NCI-H2029 treated with DMSO at 0.1 percent for 48 hours (cell line): ENCODE measurements at regions not wholly inside any gene's neighbourhood (a gene's known extent, or its start where the extent isn't known, plus 50 kb on each side); places are given as distances from the start of the nearest gene placed in this dataset.
"Not testable (repeated sequence)": the region's sequence is repeated elsewhere in the genome, so short reads cannot be mapped to it uniquely, and the experiment has no call there.

Experiments
- DNase-seq: peaks from one replicate; lab custom pipeline; 2025; lab: John Stamatoyannopoulos, UW

DNA sequence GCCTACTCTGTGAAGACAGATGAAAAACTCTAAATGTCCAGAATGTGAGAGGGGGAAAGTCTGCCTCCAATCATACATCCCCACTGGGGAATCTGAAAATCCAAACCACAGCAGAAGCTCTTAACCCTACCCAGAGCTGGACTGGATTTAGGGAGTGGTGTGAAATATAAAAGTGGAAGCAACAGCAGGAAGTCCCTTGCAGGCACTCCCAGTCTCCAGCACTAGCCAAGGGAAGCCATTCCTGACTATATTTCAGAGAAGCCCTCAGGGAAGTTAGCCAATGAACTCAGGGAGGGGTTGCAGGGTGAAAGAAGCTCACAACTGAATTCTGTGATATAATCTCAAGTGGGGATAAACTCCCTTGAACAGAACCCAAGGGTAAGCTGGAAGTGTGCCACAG lies 51.5 kb downstream of the CRPPA start:
- DNase-seq = no peak

DNA sequence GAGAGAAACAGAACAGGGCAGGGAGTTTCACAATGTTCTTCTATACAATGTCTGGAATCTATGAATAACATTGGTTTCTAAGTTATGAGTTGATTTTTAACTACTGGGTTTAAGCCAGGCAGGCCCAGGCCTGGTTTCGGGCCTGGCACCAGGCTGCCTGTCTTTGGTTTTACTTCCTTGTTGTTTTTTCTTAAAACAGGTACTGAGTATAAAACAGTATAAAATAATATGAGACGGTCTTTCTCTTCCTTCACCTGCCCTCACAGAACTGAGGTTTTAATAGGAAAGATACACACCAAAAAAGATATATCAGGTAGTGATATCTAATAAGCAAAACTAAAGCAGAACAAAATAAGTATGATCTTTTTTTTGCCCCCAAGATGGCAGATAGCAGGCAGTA lies 52.0 kb downstream of the CRPPA start:
- DNase-seq = not testable (repeated sequence)

DNA sequence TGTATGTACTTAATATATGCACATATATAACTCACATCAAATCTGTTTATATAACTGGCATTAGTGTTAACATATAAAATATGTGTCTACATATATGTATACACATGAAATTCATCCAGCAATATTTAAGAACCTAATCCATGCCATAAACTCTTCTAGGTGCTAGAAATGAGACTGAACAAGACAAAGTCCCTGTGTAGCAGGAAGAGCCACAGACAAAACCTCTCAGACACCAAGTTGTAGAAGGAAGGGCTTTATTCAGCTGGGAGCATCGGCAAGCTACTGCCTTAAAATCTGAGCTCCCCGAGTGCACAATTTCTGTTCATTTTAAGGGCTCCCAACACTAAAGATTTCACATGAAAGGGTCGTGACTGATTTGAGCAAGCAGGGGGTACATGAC lies 52.5 kb downstream of the CRPPA start:
- DNase-seq = no peak

DNA sequence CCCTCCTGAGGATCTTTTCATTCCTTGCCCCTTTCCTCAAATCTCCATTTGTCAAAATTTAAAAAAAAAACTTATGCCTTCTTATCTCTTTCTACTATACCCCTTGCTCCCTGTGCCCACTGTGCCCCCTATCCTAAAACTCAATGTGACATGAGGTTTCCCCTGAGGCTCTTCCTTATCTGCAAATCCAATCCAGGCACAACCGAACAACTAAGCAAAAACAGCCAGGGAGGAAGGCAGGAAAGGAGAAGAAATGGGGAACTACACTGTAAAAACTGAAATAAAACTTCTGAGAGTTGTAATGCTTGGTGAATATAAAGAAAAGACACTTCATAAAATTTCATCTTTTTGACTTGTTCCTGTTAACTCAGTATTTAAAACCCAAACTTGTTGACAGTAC lies 54.2 kb downstream of the CRPPA start:
- DNase-seq = no peak

DNA sequence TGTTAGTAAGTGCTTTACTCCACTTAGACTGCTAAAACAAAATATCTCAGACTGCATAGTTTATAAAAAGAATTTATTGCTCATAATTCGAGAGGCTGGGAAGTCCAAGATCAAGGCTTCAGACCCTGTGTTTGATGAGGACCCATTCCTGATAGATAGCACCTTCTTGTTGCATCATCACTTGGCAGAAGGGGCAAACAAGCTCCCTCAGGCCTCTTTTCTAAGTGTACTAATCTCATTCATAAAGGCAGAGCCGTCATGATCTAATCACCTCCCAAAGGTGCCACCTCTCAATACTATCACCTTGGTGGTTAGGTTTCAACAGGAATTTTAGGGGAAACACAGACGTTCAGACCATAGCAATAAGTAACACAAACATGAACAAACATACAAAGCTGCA lies 55.4 kb downstream of the CRPPA start:
- no peak for DNase-seq

DNA sequence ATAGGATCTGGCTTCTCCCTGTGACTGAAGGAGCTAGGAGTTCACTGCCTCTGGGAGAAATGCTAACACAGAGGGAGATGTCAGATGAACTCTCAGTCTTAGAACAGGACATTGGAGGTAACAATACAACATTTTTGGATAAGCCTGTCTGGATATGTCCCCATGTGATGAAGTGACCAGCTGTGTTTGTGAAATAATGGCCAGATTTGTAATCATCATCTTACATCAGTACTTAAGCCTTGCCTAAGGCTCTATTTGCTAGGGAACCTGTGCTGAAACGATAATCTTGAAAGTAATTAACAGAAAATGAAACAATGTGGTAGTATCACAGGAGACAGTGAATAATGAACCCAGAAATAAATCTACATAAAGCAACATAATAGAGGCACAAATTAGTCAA lies 56.2 kb downstream of the CRPPA start:
- no peak for DNase-seq

DNA sequence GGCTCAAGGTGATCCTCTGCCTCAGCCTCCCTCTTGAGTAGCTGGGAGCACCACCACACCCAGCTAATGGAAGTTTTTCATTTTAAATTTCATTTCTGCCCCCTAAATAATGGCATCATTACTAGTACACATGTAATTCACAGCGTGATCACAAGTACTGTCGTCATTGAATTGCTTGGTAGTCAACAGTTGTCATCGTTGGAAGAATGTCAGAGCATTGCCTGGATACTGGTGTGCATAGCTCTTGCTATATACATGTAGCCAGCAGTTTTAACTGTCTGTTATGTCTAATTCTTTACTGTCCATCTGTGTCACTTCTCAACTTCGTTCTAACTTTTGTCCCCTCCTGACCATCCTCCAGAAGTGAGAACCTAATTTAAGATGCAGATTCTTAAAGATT lies 62.1 kb downstream of the CRPPA start:
- DNase-seq = no peak

DNA sequence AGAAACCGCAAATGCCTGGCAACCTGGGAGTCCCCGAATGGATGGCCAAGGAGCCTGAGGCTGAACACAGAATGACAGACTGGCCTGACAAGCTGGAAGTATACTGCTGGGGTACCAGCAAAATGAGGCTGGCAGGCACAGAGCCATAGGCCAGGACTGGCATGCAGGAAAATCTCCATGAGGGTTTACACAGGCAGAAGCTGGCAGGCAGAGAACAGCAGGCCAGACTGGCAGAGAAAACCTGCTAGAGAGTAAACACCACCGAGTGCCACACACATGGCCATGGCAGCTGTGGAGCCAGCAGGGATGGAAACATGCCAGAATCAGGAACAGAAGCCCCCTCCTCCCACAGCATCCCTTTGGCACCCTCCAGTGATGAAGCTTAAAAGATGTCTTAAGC lies 63.4 kb downstream of the CRPPA start:
- DNase-seq = no peak

DNA sequence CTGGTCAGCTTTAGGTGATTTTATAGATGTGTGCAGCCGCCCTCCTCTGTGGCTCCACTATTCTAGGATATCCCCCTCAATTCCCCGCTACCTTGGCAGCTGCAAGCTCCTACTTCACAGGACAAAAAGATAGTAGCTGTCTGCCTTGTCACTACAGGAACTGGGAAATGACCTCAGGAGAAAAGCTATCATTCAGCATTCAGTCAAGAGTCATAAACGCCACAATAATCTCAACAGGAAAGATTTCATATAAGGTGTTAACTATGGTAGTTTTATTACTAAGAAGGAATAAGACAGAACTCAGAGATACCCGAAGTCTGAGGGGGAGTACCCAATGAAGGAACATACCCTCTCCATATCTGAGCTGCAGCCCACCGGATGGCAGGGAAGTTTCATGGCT lies 63.9 kb downstream of the CRPPA start:
- no peak for DNase-seq

DNA sequence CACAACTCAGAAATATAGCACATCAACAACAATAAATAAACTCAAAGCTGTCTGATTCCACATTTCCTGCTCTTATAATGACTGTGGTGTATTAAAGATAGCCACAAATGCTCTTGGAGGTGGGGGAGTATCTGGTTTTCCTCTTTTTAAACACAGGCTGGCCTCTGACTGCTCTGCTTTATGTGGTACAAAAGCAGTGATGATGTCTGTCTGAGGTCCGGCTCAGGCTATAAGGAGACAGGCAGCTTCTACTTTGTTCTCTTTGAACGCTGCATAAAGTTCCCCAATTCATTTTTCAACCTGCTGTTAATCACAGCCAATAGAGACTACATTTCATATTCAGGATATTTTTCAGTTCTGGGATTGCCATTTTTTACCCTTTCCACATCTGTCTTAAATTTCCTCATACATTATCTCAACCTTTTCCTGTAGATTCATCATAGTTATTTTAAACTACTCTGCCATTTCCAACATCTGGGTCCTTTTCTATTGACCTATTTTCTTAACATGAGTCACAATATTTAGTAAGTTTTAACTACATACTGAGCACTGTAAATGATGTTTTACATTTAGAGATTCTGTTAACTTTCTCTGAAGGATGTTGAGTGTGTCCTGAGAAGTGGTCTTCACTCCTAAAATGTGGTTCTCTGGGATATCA lies 64.9 kb downstream of the CRPPA start:
- DNase-seq = no peak

DNA sequence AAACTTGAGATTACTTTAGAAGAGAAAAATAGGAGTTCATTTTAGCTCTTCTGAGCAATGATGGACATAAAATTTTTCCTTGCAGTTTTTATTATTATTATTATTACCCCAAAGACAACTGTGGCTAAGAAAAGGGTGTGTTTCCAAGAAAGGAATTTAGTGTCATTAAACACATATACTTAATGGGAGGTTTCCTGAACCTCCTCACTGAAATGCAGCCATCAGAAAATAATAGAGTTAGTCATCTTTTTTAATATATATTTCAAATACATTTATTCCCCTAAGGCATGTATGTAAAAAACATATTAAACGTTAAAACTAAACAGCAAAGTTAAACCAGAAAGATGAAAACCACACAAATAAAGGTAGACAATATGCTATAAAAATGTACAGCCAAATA lies 66.8 kb downstream of the CRPPA start:
- no peak for DNase-seq

DNA sequence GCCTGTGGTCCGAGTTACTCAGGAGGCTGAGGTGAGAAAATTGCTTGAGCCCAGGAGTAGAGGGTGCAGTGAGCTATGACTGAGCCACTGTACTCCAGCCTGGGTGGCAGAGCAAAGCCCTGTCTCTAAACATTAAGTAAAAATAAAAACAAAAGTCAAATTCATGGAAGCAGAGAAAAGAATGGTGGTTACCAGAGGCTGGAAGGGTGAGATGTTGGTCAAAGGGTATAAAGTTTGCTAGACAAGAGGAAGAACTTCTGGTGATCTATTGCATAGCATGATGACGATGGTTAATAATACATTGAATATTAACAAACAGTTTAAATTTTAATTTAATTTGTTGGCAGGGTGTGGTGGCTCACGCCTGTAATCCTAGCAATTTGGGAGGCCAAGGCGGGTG lies 68.1 kb downstream of the CRPPA start:
- DNase-seq = no peak

DNA sequence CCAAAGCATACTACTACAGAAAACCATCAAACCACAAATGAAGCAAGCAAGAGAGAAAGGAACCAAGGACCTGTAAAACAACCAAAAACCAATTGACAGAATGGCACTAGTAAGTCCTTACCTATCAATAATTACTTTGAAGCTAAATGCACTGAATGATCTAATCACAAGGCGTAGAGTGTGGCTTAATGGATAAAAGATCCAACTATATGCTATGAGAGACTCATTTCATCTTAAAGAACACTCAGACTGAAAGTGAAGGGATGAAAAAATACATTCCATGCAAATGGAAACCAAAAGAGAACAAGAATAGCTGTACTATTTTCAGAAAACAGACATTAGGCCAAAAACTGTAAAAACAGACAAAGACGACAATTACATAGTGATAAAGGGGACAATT lies 70.7 kb downstream of the CRPPA start:
- DNase-seq = no peak

DNA sequence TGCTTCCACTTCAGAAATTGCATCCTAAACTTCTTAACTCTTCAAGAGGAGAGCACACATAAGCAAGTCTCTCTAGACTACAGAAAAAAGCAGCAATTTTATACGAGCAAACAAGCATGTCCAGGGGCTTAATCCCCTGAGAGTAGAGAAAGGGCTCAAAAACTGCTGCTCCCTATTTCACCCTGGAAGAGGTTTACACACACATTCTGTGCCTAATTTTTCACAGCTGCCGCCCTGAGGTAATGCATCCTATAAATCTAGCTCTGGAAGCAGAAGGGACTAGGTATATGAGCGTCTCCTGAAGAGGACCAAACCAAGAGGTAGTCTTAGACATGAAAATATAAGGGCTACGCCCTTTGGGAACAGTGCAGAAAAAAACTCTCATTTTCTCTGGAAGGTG lies 73.1 kb downstream of the CRPPA start:
- no peak for DNase-seq

DNA sequence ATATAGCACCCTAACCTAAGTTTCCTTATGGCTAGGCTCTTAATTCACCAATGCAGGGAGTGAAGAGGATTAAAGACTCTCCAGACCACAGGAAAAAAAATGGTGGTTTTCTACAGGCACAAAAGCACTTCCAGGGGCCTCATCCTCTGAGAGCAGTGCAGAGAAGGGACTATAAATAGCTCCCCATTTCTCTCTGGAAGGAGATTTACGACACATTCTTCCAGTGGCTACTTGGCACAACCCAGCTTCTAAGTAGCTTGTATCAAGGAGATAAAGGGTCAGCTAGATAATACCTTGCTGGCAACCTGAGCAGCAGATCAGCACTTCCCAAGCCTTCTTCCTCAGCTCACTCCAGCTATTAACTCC lies 73.5 kb downstream of the CRPPA start:
- DNase-seq = no peak

DNA sequence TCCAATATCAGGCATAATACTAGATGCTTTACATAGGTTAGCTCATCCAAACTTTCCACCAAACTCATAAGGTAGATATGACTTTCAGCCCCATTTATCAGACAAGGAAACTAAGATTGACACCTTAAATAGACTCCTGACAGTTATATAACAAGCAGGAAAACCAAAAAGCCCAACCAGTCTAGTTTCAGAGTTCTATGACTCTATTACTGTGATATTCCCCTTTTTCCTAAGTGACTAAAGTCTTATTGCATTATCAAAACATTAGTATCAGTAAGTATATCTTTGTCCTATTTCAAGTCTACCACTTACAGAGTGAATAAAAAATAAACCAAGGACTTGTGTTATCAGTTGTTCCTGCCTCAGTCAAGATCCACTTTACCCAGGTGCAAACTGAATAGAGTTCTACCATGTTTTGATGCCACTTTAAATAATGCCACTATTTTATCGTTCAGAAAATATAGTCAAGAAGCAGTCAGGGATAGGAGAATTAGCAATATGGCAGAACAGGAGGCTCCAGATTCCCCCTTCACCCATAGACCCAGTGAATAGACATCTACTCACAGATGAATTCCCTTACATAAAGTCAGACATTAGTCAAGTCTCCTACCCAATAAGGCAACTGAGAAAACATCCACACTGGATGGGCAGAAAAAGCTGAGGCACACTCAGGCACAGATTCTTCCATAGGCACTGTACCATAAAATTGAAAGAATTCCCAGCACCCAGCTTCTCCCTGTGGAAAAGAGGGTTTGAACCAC lies 74.1 kb downstream of the CRPPA start:
- no peak for DNase-seq

DNA sequence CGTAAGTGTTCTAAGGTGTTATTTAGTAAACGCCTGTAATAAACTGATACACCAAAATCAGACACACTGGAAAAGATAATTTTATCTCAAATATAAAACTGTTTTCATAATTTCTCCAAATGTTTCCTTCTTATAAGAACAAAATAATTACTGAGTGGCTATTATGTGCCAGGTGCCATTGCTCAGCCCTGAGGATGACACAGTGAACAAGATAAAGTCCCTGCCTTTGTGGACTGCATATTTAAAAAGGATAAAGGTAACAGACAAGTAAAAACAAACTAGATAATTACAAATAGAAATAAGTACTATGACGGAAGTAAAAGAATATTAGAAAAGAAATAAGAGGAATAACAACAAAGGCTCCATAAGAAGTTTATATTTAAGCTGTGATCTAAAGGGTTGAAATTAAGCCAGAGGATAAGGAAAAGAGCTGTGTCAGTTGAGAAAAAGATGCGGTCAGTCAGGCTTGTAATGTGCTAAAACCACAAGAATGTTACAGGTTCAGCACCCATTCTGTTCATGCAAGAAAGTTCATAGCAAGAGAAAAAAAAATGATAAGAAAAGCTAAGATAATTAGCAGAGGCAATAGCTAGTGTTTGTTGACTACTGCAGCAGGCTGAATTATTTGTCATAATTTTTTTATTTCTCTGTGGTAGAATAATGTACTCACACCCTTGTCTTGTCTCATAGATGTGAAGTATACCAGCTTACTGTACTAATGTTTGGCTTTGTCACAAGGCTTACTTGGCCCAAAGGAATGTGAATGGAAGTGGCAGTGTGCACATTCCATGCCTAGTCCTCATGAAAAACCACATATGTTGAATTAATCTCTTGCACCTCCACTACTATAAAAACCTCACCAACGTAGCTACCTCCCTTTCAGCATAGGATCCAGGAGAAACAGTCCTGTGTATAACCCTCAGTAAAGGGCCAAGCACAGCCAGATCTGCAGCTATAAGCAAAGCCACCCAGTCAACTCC lies 75.1 kb downstream of the CRPPA start:
- no peak for DNase-seq

DNA sequence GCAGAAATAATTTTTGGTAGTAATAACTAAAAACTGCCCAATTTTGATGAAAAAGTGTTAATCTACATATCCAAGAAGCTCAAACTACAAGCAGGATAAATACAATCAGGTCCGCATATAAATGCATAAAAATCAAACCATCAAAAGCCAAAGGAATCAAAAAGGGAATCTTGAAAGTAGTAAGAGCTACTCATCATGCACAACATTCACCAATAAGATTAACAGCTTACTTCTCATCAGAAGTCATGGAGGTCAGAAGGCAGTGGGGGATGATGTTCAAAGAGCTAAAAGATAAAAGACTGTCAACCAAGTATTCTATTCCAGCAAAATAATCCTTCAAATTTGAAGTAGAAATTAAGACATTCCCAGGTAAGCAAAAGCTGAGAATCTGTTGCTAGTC lies 76.4 kb downstream of the CRPPA start:
- DNase-seq = no peak

DNA sequence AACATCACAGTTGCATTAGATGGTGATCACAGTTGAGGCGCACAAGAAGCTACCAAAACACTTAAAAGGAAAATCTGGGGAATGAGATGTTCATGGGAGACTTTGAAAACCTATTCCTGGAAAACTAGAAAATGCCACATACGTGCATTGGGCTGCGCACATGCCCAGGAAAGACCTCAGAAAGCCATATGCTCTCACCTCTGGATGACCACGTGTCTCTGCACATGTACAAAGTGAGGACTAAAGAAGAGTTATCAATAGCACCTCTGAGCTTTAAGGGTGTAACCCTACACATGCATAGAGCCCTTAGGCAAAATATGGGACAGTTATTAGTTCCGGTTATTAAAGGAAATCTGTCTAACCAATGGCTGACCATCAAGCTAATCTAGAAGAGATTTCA lies 77.7 kb downstream of the CRPPA start:
- no peak for DNase-seq

DNA sequence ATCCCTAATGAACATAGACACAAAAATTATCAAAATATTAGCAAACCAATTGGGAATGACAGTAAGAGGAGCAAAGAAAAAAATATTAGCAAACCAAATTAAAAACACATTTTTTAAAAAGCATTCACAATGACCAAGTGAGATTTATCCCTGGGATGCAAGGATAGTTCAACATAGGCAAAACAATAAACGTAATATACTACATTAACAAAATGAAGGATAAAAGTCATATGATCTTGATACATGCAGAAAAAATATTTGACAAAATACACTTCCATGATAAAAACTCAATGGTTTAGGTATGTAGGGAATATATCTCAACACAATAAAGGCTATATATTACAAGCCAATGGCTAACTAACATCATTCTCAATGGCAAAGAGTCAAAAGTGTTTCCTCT lies 83.3 kb downstream of the CRPPA start:
- no peak for DNase-seq

DNA sequence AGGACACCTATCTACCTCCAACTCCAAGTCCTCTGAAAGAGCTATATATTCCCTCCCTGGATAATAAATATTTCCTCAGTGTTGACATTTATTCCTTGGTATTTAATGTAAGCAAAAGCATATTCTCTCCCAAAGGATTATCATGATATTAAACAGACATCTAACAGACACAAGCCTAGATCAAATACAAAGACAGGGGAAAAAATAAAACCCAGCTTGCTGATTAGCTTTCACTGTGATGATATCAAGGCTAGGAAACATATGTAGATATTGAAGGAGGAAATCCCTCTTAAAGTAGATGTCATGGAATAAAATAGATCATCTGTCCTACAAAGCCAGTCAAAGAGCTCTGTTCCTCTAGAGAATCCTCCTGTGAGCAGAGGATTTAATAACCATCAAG lies 95.2 kb downstream of the CRPPA start:
- DNase-seq = no peak

DNA sequence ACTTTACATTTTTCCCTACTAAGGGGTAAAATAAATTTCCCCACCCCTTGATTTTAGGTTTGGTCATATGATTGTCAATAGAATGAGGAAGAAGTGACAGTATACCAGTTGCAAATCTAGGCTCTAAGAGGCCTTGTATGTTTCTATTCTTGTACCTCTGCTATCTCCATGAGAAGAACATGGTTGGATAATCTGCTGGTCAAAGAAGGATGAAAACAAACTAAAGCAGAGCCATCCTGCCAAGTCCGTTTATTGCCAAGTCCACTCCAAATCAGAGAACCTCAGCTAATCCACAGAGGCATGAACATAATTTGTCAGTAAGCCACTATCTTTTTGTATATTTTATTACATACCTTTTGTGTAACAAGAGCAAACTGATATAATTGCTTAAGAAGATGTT lies 98.0 kb downstream of the CRPPA start:
- no peak for DNase-seq

DNA sequence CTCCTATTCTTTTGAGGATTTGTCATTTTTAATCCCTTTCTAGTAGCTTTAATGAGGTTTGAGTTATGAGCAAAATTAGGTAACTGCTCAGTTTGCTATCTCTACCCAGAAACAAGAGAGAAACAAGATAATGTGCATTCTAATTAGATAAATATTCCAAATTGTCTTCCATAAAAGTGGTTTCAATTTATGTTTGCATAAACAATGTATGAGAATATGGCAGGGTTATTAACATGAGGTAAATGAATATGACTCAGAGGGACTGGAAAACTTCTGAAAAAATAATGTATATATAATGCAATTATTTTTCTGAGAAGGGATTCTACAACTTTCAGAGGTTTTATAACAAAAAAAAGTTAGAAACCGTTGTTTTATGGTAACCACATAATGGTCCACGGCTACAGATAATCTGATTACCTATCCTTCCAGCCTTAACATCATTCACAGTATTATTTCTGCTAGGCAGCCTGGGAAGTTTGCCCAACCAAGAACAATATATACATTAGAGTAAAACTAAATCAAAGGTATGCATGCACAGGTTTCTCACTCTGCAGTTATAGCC lies 101.2 kb downstream of the CRPPA start:
- DNase-seq = no peak
